Activated gamma-delta T cell treated with anti-CD3 and anti-CD28 coated beads, Interleukin-2, amount 50 U/mL, for 16 hours (primary cell): ENCODE measurements at regions not wholly inside any gene's neighbourhood (a gene's known extent, or its start where the extent isn't known, plus 50 kb on each side); places are given as distances from the start of the nearest gene placed in this dataset.
A peak's percentile ranks its signal among the peaks of the same experiment; 100 is the strongest.

Experiments used
- DNase-seq: peaks from one replicate; pipeline ENCODE4 v3.0.0-alpha.2; 2020; ENCODE audit warnings: low read depth

GRCh38 chr1:75984781-75985180 is 52.6 kb upstream of the ASB17 start:
- no peak for DNase-seq

- DNase-seq, result no peak
Observed at GRCh38 chr1:75985827-75986226, 53.6 kb upstream of the ASB17 start.

- DNase-seq, result no peak
Observed at GRCh38 chr1:75986478-75986877, 54.3 kb upstream of the ASB17 start.

DNA sequence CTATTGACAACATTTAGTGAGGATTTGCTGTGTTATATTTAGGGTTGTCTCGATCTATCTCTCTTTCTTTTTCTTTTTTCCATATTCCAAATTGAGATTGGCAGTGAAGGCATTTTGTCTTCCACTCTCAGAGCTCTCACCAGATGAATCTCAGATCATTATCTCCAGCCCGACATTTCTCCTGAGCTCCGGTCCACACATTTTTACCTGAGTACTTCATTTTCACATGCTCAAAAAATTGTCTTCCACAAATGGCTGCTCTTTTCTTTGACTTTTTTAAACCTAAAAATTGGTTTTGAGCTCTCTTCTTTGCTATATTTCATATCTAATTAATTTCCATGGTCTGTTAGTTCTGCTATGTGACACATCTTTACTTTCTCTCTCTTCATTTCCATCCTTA is 56.9 kb upstream of the ASB17 start:
- DNase-seq, result no peak

DNA sequence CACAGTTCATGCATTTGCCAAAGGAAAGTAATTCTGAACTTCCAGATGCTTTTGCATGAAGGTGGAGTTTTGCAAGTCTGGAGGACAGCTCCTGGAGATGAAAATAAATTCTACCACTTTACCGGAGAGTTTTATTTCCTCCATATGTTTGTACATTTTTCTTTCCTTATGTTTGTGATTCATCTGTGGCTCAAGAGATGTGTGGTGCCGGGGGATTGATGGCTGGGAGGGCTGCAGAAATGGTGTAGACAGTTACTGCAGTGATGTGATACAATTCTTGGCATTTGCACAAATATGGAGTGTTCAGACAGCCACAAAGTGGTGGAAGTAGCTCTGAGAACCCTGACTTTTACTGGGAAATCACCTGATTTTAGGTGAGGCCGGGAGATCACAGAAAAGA is 58.5 kb upstream of the ASB17 start:
- DNase-seq, result no peak

DNA sequence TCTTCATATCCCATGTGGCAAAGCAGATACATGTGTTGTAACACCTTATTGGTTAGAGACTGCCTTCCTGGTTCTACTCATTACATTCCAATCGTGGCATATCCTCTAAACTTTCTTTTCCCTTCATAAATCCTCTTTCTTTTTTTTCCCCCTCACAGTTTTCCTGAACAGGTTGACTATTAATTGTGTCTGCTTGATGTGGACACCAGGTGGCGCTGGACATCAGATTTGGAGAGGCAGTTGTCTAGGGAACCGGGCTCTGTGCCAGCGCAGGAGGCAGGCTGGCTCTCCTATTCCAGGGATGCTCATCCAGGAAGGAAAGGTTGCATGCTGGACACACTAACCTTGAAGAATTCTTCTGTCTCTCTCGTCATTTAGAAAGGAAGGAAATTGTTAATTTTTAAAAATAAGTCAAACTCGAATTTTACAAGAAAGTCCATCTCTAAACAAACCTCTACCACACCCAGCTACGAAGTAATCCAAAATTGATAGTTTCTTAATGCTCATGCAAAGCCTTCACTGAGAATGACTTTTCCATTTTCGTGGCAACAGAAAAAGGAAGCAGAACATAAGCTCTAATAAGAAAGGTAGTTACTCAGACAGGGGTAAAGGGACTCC is 59.4 kb upstream of the ASB17 start:
- peak; percentile 22 for DNase-seq

GRCh38 chr1:75992312-75992711 is 60.1 kb upstream of the ASB17 start:
- no peak for DNase-seq

DNA sequence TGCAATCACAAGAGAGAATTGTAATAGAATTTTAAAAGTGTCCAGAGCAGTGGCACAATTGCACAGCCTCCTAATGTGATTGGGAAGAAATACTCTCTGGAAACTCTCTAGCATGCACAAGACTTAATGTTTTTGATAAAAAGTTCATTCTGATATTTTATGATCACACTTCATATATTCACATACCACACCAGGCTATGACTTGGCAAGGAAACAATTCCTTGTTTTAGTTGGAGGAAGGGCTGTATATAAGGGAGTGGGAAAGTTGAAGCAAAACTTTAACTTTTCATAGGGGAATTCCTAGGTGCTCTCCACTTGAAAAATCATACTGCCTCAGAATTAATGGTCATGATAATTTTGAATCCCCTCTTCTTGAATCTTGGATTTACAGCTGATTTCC is 61.5 kb upstream of the ASB17 start:
- no peak for DNase-seq

- DNase-seq, result no peak
Observed at GRCh38 chr1:75996196-75996595, 64.0 kb upstream of the ASB17 start.

GRCh38 chr1:75999034-75999433 is 66.8 kb upstream of the ASB17 start:
- DNase-seq, result no peak

GRCh38 chr1:76003946-76004345 is 70.6 kb upstream of the ST6GALNAC3 start:
- DNase-seq, result no peak

- DNase-seq, result no peak
Observed at GRCh38 chr1:76005765-76006164, 68.8 kb upstream of the ST6GALNAC3 start.

- no peak for DNase-seq
Observed at GRCh38 chr1:76006234-76006633, 68.3 kb upstream of the ST6GALNAC3 start.

DNA sequence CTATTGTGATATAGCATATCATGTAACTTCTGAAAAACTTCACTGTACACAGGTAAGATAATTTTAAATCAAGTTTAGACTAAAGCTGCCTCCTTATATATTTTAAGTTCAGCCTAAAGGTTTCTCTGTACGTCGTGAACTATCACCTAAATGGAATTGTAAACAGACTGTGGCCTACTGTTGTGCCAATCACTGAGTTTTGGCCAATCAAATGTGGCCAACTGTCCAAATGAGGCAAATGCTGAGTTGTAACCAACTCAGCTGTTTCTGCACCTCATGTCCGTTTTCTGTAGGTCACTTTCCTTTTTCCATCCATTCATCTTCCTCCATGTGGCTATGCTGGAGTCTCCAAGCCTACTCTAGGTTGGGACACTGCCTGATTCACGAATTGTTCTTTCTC is 63.7 kb upstream of the ST6GALNAC3 start:
- DNase-seq, result no peak

DNA sequence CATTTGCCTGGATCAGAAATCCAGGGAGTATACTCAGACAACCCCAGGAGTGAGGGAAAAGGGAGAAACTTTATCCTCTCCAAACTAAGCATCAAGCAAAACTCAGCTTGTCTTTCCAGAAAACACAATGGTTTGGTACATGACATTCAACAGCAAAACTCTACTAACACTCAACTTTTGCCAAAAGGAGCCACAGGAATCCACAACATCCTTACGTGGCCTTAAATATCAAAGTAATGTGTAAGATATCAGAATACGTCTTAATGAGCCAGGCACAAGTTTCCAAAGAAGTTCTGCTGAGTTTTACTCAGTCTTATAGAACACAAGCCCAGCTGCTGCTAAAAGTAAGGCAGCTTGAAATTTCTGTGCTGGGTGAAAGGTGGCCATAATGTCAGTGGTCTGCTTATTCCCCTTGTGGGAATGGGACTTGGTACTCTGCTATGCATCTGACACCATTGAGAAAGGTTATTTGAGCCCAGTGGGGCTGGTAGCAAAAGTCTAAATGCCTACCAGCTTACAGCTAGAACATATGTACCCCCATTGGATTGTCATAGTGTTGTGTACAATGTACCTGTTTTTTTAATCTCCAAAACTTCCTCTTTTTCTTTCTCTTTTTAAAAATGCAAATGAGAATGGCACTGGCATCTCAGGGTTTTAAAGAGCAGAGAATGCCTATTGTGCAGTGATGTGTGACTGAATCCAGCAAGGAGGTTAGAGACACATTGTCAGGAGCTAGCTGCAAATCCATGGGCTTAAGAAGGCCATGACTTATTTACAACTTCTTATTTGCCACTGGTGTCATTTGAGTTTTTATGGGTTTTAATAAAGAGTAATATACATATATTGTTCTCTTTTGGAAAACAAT is 62.0 kb upstream of the ST6GALNAC3 start:
- no peak for DNase-seq

- no peak for DNase-seq
Observed at GRCh38 chr1:76013206-76013581, 61.4 kb upstream of the ST6GALNAC3 start.

DNA sequence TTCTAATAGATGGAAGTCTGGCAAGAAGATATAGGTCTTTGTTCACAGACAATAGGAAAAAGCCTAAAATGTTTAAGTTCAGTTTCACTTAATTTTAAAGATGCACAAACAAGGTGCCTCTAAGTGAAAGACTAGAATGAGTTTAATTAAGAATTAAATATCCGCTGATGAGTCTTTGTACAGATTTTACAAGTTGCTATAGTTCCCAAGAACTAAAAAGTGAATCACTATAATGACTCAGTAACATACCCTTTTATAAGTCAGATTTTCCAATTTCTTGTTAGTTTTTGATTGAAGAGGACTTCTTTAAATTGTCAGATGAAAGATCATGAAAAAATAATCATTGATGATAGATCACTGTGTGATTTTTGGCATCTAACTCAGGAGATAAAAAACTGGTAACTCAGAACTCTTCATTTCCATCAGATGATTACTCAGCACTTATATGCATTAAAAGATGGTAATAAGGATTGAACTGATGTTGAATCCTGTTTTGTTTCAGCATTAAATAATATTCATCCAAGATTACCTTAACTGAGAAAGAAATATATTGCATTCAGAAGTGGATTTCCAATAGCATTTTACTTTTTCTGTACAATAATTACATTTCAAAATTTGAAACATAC is 59.0 kb upstream of the ST6GALNAC3 start:
- DNase-seq, result no peak

GRCh38 chr1:76018045-76018444 is 56.5 kb upstream of the ST6GALNAC3 start:
- DNase-seq, result no peak

GRCh38 chr1:76021846-76022245 is 52.7 kb upstream of the ST6GALNAC3 start:
- no peak for DNase-seq

GRCh38 chr1:76023669-76024435 is 50.7 kb upstream of the ST6GALNAC3 start:
- DNase-seq, result no peak
